HCT116 (cell line): ENCODE measurements at regions not wholly inside any gene's neighbourhood (a gene's known extent, or its start where the extent isn't known, plus 50 kb on each side); places are given as distances from the start of the nearest gene placed in this dataset.

Experiments
- ATAC-seq: fragments of 200-7000 bp; cut with Tn5 transposase; 2 replicates; pipeline ENCODE4 v1.9.1; 2020; ENCODE audit warnings: mild to moderate bottlenecking, moderate library complexity
- BruUV-seq: library from RNA; stranded (reverse); fragments of 400-500 nt; replicated peaks from 2 replicates; lab custom pipeline; 2021; lab: Mats Ljungman, UMichigan
- CTCF ChIA-PET: fragments of 300-600 bp; sonication (Branson Sonifier 250); formaldehyde crosslinking; loops from one replicate; lab custom pipeline; 2021; ENCODE audit warnings: antibody characterized with exemption; lab: Charles Lee
- POLR2A ChIA-PET: fragments of 300-600, 350-600 bp; sonication (Branson Sonifier 250); formaldehyde crosslinking; loops from one replicate; lab custom pipeline; 2021; ENCODE audit warnings: antibody characterized with exemption; lab: Charles Lee
- RAD21 ChIA-PET, 2 experiments: fragments of 300-600 bp; sonication (Branson Sonifier 250); formaldehyde crosslinking; loops; one replicate each; lab custom pipeline; 2023; ENCODE audit warnings: low total read pairs in 2 of 2; ENCODE audit not compliant: uncharacterized antibody in 2 of 2, unreplicated experiment in 2 of 2, low non-redundant PET in 1 of 2; lab: Charles Lee
- DNase-seq: peaks from one replicate; pipeline ENCODE4 v3.0.0-alpha.2; 2010; ENCODE audit warnings: low read depth, low spot score
- H2AFZ ChIP-seq: fragments of 200-600 bp; shearing (Covaris generic), sonication (generic); 2 replicates; pipeline ENCODE4 v1.6.1; 2017; ENCODE audit warnings: low read depth, mixed run types, mixed read lengths, antibody characterized with exemption, low read length; ENCODE audit not compliant: poor library complexity, severe bottlenecking
- H3K27ac ChIP-seq: 2 replicates; pipeline ENCODE4 v1.5.1; 2012; ENCODE audit warnings: low read depth, low read length
- H3K27me3 ChIP-seq: fragments of 200-600 bp; sonication (generic); 2 replicates; pipeline ENCODE4 v1.6.1; 2016; ENCODE audit warnings: mixed run types, low read length, mixed read lengths; ENCODE audit not compliant: insufficient read depth
- H3K36me3 ChIP-seq, 2 experiments: fragments of 200-500 bp in 1 of 2; fragments of 200-600 bp in 1 of 2; sonication (Bioruptor generic) in 1 of 2; sonication (generic) in 1 of 2; 2 replicates each; pipeline versions ENCODE4 v1.5.1 to v1.6.1; 2014 to 2016; ENCODE audit warnings: low read length in 2 of 2, inconsistent platforms in 1 of 2, mixed read lengths in 1 of 2, mixed run types in 1 of 2; ENCODE audit not compliant: insufficient read depth in 2 of 2, control insufficient read depth in 1 of 2
- H3K4me1 ChIP-seq, 2 experiments: fragments of 200-600 bp in 1 of 2; sonication (generic) in 1 of 2; 2 replicates each; pipeline versions ENCODE4 v1.5.1 to v1.6.1; 2012 to 2017; ENCODE audit warnings: low read length in 2 of 2, inconsistent platforms in 1 of 2, mild to moderate bottlenecking in 1 of 2, mixed read lengths in 1 of 2, mixed run types in 1 of 2, moderate library complexity in 1 of 2; ENCODE audit not compliant: insufficient read depth in 2 of 2, control insufficient read depth in 1 of 2
- H3K4me2 ChIP-seq: fragments of 200-600 bp; sonication (generic); 2 replicates; pipeline ENCODE4 v1.6.1; 2017; ENCODE audit warnings: mixed run types, low read length, mixed read lengths
- H3K4me3 ChIP-seq, 2 experiments: fragments of 200-600 bp in 1 of 2; sonication (generic) in 1 of 2; replicated peaks in 1 of 2; 2 replicates each; pipeline ENCODE4 v1.5.1; 2011 to 2016; ENCODE audit warnings: low read length in 2 of 2, control low read depth in 1 of 2, low read depth in 1 of 2, mild to moderate bottlenecking in 1 of 2, mixed read lengths in 1 of 2, mixed run types in 1 of 2
- H3K79me2 ChIP-seq: fragments of 200-600 bp; sonication (generic); 2 replicates; pipeline ENCODE4 v1.6.1; 2017; ENCODE audit warnings: mild to moderate bottlenecking, mixed run types, low read length, moderate library complexity, mixed read lengths; ENCODE audit not compliant: insufficient read depth
- H3K9ac ChIP-seq: fragments of 200-600 bp; sonication (generic); 2 replicates; pipeline ENCODE4 v1.6.1; 2016; ENCODE audit warnings: low read length, mixed read lengths
- H3K9me2 ChIP-seq: fragments of 200-600 bp; sonication (generic), shearing (Covaris generic); 2 replicates; pipeline ENCODE4 v1.6.1; 2017; ENCODE audit warnings: mixed run types, mild to moderate bottlenecking, moderate library complexity; ENCODE audit not compliant: insufficient read depth
- H3K9me3 ChIP-seq, 2 experiments: fragments of 200-500 bp in 1 of 2; fragments of 200-600 bp in 1 of 2; sonication (Bioruptor generic) in 1 of 2; sonication (generic) in 1 of 2; 2 replicates each; pipeline ENCODE4 v1.6.1; 2014 to 2017; ENCODE audit warnings: low read length in 2 of 2, mixed read lengths in 2 of 2, inconsistent platforms in 1 of 2, low read depth in 1 of 2, mild to moderate bottlenecking in 1 of 2, mixed run types in 1 of 2, moderate library complexity in 1 of 2; ENCODE audit not compliant: control insufficient read depth in 1 of 2, insufficient read depth in 1 of 2
- H4K20me1 ChIP-seq: fragments of 200-600 bp; sonication (generic), shearing (Covaris generic); 2 replicates; pipeline ENCODE4 v1.6.1; 2017; ENCODE audit warnings: mixed run types, mild to moderate bottlenecking, moderate library complexity; ENCODE audit not compliant: insufficient read depth
- CEBPB ChIP-seq: IDR thresholded peaks from 2 replicates; pipeline ENCODE4 v1.6.1; 2012; ENCODE audit warnings: low read depth
- EGR1 ChIP-seq: IDR thresholded peaks from 2 replicates; pipeline ENCODE4 v1.6.1; 2012; ENCODE audit warnings: low read depth
- FOSL1 ChIP-seq: IDR thresholded peaks from 2 replicates; pipeline ENCODE4 v1.6.1; 2012; ENCODE audit warnings: low read depth
- POLR2A ChIP-seq: IDR thresholded peaks from 2 replicates; pipeline ENCODE4 v1.7.0; 2011; ENCODE audit warnings: borderline replicate concordance; ENCODE audit not compliant: insufficient read depth, insufficient read length; ENCODE audit errors: extremely low read depth
- RAD21 ChIP-seq: IDR thresholded peaks from 2 replicates; pipeline ENCODE4 v1.6.1; 2012; ENCODE audit warnings: low read depth, mild to moderate bottlenecking
- SP1 ChIP-seq: IDR thresholded peaks from 2 replicates; pipeline ENCODE4 v1.6.1; 2012; ENCODE audit warnings: low read depth
- SRF ChIP-seq: IDR thresholded peaks from 2 replicates; pipeline ENCODE4 v1.6.1; 2012; ENCODE audit warnings: low read depth
- ZFX ChIP-seq: fragments of 450-650 bp; IDR thresholded peaks from 2 replicates; pipeline ENCODE4 v1.6.1; 2017
- intact Hi-C: fragments of 100-400 bp; cut with micrococcal nuclease; formaldehyde crosslinking; loops from 2 replicates; pipeline ENCODE4 v1.10.0; 2022
- TF ChIP-seq, protein P1 (sequence below): IDR thresholded peaks from 2 replicates; pipeline ENCODE4 v1.6.1; 2011; ENCODE audit warnings: mild to moderate bottlenecking, low read length, moderate library complexity; ENCODE audit not compliant: insufficient replicate concordance; ENCODE audit errors: extremely low read depth
- TF ChIP-seq, protein P2 (sequence below): IDR thresholded peaks from 2 replicates; pipeline ENCODE4 v1.6.1; 2012
- TF ChIP-seq, protein P3 (sequence below), 3 experiments: fragments of 200-600 bp in 1 of 3; sonication (generic) in 1 of 3; IDR thresholded peaks in 2 of 3; conservative IDR thresholded peaks in 1 of 3; 2 replicates each; pipeline ENCODE4 v1.5.1; 2012 to 2017; ENCODE audit warnings: low read depth in 2 of 3, low read length in 2 of 3, antibody characterized with exemption in 1 of 3, borderline replicate concordance in 1 of 3, control low read depth in 1 of 3, mild to moderate bottlenecking in 1 of 3, mixed read lengths in 1 of 3, mixed run types in 1 of 3, moderate library complexity in 1 of 3; ENCODE audit not compliant: insufficient read depth in 1 of 3
- TF ChIP-seq, protein P4 (sequence below): IDR thresholded peaks from 2 replicates; pipeline ENCODE4 v1.6.1; 2012

DNA sequence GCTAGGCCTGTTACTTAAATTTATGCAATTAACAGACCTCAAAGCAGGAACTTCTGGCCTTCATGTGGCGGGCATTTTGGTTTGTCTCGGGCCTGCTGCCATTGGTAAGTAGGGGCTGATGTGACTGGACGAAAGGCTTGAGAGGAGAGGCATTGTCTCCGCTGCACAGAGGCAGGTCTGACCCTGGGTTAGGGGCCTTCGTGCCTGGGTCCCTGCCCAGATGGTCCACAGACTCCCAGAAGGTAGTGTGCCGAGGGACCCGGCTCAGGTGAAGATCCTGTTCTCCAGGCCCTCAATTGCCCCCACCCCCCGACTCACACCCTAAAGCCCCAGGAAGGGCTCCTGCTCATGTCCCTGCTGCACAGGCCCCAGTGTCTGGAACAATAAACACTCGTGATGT lies 764.9 kb downstream of the TMEM182 start:
- Histone ChIP-seq H3K9ac (no peak overlapping the region), H3K9me2 (no peaks in the 10 kb centered on the region), H3K4me2 (no peak overlapping the region), H3K9me3 (peaks cover 17 to 30% of the 10 kb centered on the region in 2 experiments; a peak in 2 of 4 replicates), H3K27me3 (no peaks in the 10 kb centered on the region), H3K4me3 (no peak overlapping the region), H4K20me1 (no peaks in the 10 kb centered on the region), H3K36me3 (no peaks in the 10 kb centered on the region), H3K27ac (no peak overlapping the region), H3K4me1 (no peaks in the 10 kb centered on the region), H2AFZ (no peak overlapping the region), H3K79me2 (no peaks in the 10 kb centered on the region)
- intact Hi-C loops = no loop called here
- RAD21 ChIA-PET = no interaction called here
- TF ChIP-seq ZFX (no peak), SRF (no peak), RAD21 (no peak)
- TF ChIP-seq, protein P1, sequence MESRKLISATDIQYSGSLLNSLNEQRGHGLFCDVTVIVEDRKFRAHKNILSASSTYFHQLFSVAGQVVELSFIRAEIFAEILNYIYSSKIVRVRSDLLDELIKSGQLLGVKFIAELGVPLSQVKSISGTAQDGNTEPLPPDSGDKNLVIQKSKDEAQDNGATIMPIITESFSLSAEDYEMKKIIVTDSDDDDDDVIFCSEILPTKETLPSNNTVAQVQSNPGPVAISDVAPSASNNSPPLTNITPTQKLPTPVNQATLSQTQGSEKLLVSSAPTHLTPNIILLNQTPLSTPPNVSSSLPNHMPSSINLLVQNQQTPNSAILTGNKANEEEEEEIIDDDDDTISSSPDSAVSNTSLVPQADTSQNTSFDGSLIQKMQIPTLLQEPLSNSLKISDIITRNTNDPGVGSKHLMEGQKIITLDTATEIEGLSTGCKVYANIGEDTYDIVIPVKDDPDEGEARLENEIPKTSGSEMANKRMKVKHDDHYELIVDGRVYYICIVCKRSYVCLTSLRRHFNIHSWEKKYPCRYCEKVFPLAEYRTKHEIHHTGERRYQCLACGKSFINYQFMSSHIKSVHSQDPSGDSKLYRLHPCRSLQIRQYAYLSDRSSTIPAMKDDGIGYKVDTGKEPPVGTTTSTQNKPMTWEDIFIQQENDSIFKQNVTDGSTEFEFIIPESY = no peak
- CTCF ChIA-PET = no interaction called here
- BruUV-seq = no TSS peak
- POLR2A ChIA-PET = no interaction called here
- no peak for ATAC-seq
- DNase-seq = no peak

DNA sequence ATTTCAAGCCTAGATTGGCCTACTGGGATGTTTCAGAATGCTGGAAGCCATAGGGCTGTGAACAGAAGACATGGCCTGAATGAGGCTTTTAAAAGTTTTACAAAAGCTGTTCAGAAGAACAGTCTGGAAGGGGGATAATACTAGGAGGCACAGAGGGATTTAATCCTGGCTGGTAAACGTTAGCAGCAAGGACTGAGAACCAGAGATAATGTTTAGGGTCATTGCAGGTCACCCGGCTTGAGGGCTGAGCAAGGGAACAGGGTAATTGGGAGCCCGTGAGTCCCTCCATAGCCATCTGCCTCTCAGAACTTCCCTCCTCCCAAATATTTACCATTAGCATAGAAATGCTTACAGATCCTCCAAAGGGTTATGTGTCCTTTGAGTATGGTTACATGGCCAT lies 765.4 kb downstream of the TMEM182 start:
- DNase-seq = no peak
- CTCF ChIA-PET = no interaction called here
- RAD21 ChIA-PET = no interaction called here
- H3K36me3 ChIP-seq = no peaks in the 10 kb centered on the region
- H3K4me2 ChIP-seq = no peak overlapping the region
- H3K9me3 ChIP-seq = peaks cover 17 to 28% of the 10 kb centered on the region in 2 experiments; a peak in 2 of 4 replicates
- H3K9me2 ChIP-seq = no peaks in the 10 kb centered on the region
- no peak overlapping the region for H2AFZ ChIP-seq
- POLR2A ChIA-PET = no interaction called here
- no peak overlapping the region for H3K9ac ChIP-seq
- H3K4me3 ChIP-seq = no peak overlapping the region
- no peaks in the 10 kb centered on the region for H3K4me1 ChIP-seq
- H3K79me2 ChIP-seq = no peaks in the 10 kb centered on the region
- intact Hi-C loops = no loop called here
- no peaks in the 10 kb centered on the region for H4K20me1 ChIP-seq
- no peaks in the 10 kb centered on the region for H3K27me3 ChIP-seq
- ATAC-seq = no peak
- TF ChIP-seq SP1 (no peak), CEBPB (no peak), EGR1 (no peak), POLR2A (no peak), FOSL1 (no peak)
- TF ChIP-seq, protein P2, sequence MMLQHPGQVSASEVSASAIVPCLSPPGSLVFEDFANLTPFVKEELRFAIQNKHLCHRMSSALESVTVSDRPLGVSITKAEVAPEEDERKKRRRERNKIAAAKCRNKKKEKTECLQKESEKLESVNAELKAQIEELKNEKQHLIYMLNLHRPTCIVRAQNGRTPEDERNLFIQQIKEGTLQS = no peak
- TF ChIP-seq, protein P1 = no peak
- TF ChIP-seq, protein P3, sequence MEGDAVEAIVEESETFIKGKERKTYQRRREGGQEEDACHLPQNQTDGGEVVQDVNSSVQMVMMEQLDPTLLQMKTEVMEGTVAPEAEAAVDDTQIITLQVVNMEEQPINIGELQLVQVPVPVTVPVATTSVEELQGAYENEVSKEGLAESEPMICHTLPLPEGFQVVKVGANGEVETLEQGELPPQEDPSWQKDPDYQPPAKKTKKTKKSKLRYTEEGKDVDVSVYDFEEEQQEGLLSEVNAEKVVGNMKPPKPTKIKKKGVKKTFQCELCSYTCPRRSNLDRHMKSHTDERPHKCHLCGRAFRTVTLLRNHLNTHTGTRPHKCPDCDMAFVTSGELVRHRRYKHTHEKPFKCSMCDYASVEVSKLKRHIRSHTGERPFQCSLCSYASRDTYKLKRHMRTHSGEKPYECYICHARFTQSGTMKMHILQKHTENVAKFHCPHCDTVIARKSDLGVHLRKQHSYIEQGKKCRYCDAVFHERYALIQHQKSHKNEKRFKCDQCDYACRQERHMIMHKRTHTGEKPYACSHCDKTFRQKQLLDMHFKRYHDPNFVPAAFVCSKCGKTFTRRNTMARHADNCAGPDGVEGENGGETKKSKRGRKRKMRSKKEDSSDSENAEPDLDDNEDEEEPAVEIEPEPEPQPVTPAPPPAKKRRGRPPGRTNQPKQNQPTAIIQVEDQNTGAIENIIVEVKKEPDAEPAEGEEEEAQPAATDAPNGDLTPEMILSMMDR (IDR thresholded peaks at IDR 0.05 in 2 of 3, conservative IDR thresholded peaks at IDR 0.05 in 1 of 3; ENCODE audit: borderline replicate concordance in 1 of 3, insufficient read depth in 1 of 3, low read depth in 2 of 3, low read length in 2 of 3) = no peak
- TF ChIP-seq, protein P4, sequence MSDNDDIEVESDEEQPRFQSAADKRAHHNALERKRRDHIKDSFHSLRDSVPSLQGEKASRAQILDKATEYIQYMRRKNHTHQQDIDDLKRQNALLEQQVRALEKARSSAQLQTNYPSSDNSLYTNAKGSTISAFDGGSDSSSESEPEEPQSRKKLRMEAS = no peak
- TF ChIP-seq, all 23 proteins: peak for 0
- BruUV-seq = no TSS peak
- H3K27ac ChIP-seq = no peak overlapping the region
